HCT116 (cell line): ENCODE measurements at regions not wholly inside any gene's neighbourhood (a gene's known extent, or its start where the extent isn't known, plus 50 kb on each side); places are given as distances from the start of the nearest gene placed in this dataset.

Experiments used
- ATAC-seq: fragments of 200-7000 bp; cut with Tn5 transposase; 2 replicates; pipeline ENCODE4 v1.9.1; 2020; ENCODE audit warnings: mild to moderate bottlenecking, moderate library complexity
- BruUV-seq: library from RNA; stranded (reverse); fragments of 400-500 nt; replicated peaks from 2 replicates; lab custom pipeline; 2021; lab: Mats Ljungman, UMichigan
- CTCF ChIA-PET: fragments of 300-600 bp; sonication (Branson Sonifier 250); formaldehyde crosslinking; loops from one replicate; lab custom pipeline; 2021; ENCODE audit warnings: antibody characterized with exemption; lab: Charles Lee
- POLR2A ChIA-PET: fragments of 300-600, 350-600 bp; sonication (Branson Sonifier 250); formaldehyde crosslinking; loops from one replicate; lab custom pipeline; 2021; ENCODE audit warnings: antibody characterized with exemption; lab: Charles Lee
- RAD21 ChIA-PET, 2 experiments: fragments of 300-600 bp; sonication (Branson Sonifier 250); formaldehyde crosslinking; loops; one replicate each; lab custom pipeline; 2023; ENCODE audit warnings: low total read pairs in 2 of 2; ENCODE audit not compliant: uncharacterized antibody in 2 of 2, unreplicated experiment in 2 of 2, low non-redundant PET in 1 of 2; lab: Charles Lee
- DNase-seq: peaks from one replicate; pipeline ENCODE4 v3.0.0-alpha.2; 2010; ENCODE audit warnings: low read depth, low spot score
- H2AFZ ChIP-seq: fragments of 200-600 bp; shearing (Covaris generic), sonication (generic); 2 replicates; pipeline ENCODE4 v1.6.1; 2017; ENCODE audit warnings: low read depth, mixed run types, mixed read lengths, antibody characterized with exemption, low read length; ENCODE audit not compliant: poor library complexity, severe bottlenecking
- H3K27ac ChIP-seq: 2 replicates; pipeline ENCODE4 v1.5.1; 2012; ENCODE audit warnings: low read depth, low read length
- H3K27me3 ChIP-seq: fragments of 200-600 bp; sonication (generic); 2 replicates; pipeline ENCODE4 v1.6.1; 2016; ENCODE audit warnings: mixed run types, low read length, mixed read lengths; ENCODE audit not compliant: insufficient read depth
- H3K36me3 ChIP-seq, 2 experiments: fragments of 200-500 bp in 1 of 2; fragments of 200-600 bp in 1 of 2; sonication (Bioruptor generic) in 1 of 2; sonication (generic) in 1 of 2; 2 replicates each; pipeline versions ENCODE4 v1.5.1 to v1.6.1; 2014 to 2016; ENCODE audit warnings: low read length in 2 of 2, inconsistent platforms in 1 of 2, mixed read lengths in 1 of 2, mixed run types in 1 of 2; ENCODE audit not compliant: insufficient read depth in 2 of 2, control insufficient read depth in 1 of 2
- H3K4me1 ChIP-seq, 2 experiments: fragments of 200-600 bp in 1 of 2; sonication (generic) in 1 of 2; 2 replicates each; pipeline versions ENCODE4 v1.5.1 to v1.6.1; 2012 to 2017; ENCODE audit warnings: low read length in 2 of 2, inconsistent platforms in 1 of 2, mild to moderate bottlenecking in 1 of 2, mixed read lengths in 1 of 2, mixed run types in 1 of 2, moderate library complexity in 1 of 2; ENCODE audit not compliant: insufficient read depth in 2 of 2, control insufficient read depth in 1 of 2
- H3K4me2 ChIP-seq: fragments of 200-600 bp; sonication (generic); 2 replicates; pipeline ENCODE4 v1.6.1; 2017; ENCODE audit warnings: mixed run types, low read length, mixed read lengths
- H3K4me3 ChIP-seq, 2 experiments: fragments of 200-600 bp in 1 of 2; sonication (generic) in 1 of 2; replicated peaks in 1 of 2; 2 replicates each; pipeline ENCODE4 v1.5.1; 2011 to 2016; ENCODE audit warnings: low read length in 2 of 2, control low read depth in 1 of 2, low read depth in 1 of 2, mild to moderate bottlenecking in 1 of 2, mixed read lengths in 1 of 2, mixed run types in 1 of 2
- H3K79me2 ChIP-seq: fragments of 200-600 bp; sonication (generic); 2 replicates; pipeline ENCODE4 v1.6.1; 2017; ENCODE audit warnings: mild to moderate bottlenecking, mixed run types, low read length, moderate library complexity, mixed read lengths; ENCODE audit not compliant: insufficient read depth
- H3K9ac ChIP-seq: fragments of 200-600 bp; sonication (generic); 2 replicates; pipeline ENCODE4 v1.6.1; 2016; ENCODE audit warnings: low read length, mixed read lengths
- H3K9me2 ChIP-seq: fragments of 200-600 bp; sonication (generic), shearing (Covaris generic); 2 replicates; pipeline ENCODE4 v1.6.1; 2017; ENCODE audit warnings: mixed run types, mild to moderate bottlenecking, moderate library complexity; ENCODE audit not compliant: insufficient read depth
- H3K9me3 ChIP-seq, 2 experiments: fragments of 200-500 bp in 1 of 2; fragments of 200-600 bp in 1 of 2; sonication (Bioruptor generic) in 1 of 2; sonication (generic) in 1 of 2; 2 replicates each; pipeline ENCODE4 v1.6.1; 2014 to 2017; ENCODE audit warnings: low read length in 2 of 2, mixed read lengths in 2 of 2, inconsistent platforms in 1 of 2, low read depth in 1 of 2, mild to moderate bottlenecking in 1 of 2, mixed run types in 1 of 2, moderate library complexity in 1 of 2; ENCODE audit not compliant: control insufficient read depth in 1 of 2, insufficient read depth in 1 of 2
- H4K20me1 ChIP-seq: fragments of 200-600 bp; sonication (generic), shearing (Covaris generic); 2 replicates; pipeline ENCODE4 v1.6.1; 2017; ENCODE audit warnings: mixed run types, mild to moderate bottlenecking, moderate library complexity; ENCODE audit not compliant: insufficient read depth
- CBX3 ChIP-seq: IDR thresholded peaks from 2 replicates; pipeline ENCODE4 v1.6.1; 2012; ENCODE audit warnings: low read depth
- CEBPB ChIP-seq: IDR thresholded peaks from 2 replicates; pipeline ENCODE4 v1.6.1; 2012; ENCODE audit warnings: low read depth
- EGR1 ChIP-seq: IDR thresholded peaks from 2 replicates; pipeline ENCODE4 v1.6.1; 2012; ENCODE audit warnings: low read depth
- ELF1 ChIP-seq: IDR thresholded peaks from 2 replicates; pipeline ENCODE4 v1.6.1; 2012; ENCODE audit warnings: low read depth, borderline replicate concordance
- EZH2 ChIP-seq: fragments of 200-600 bp; sonication (generic); IDR thresholded peaks from 2 replicates; pipeline ENCODE4 v1.6.1; 2017; ENCODE audit warnings: antibody characterized with exemption, mixed run types
- EZH2phosphoT487 ChIP-seq: fragments of 200-600 bp; IDR thresholded peaks from 2 replicates; pipeline ENCODE4 v1.6.1; 2018; ENCODE audit warnings: antibody characterized with exemption, borderline replicate concordance
- FOSL1 ChIP-seq: IDR thresholded peaks from 2 replicates; pipeline ENCODE4 v1.6.1; 2012; ENCODE audit warnings: low read depth
- POLR2A ChIP-seq: IDR thresholded peaks from 2 replicates; pipeline ENCODE4 v1.7.0; 2011; ENCODE audit warnings: borderline replicate concordance; ENCODE audit not compliant: insufficient read depth, insufficient read length; ENCODE audit errors: extremely low read depth
- POLR2AphosphoS5 ChIP-seq: IDR thresholded peaks from 2 replicates; pipeline ENCODE4 v1.6.1; 2011; ENCODE audit warnings: mild to moderate bottlenecking, low read depth, low read length, moderate library complexity
- RAD21 ChIP-seq: IDR thresholded peaks from 2 replicates; pipeline ENCODE4 v1.6.1; 2012; ENCODE audit warnings: low read depth, mild to moderate bottlenecking
- SP1 ChIP-seq: IDR thresholded peaks from 2 replicates; pipeline ENCODE4 v1.6.1; 2012; ENCODE audit warnings: low read depth
- SRF ChIP-seq: IDR thresholded peaks from 2 replicates; pipeline ENCODE4 v1.6.1; 2012; ENCODE audit warnings: low read depth
- TCF7L2 ChIP-seq: IDR thresholded peaks from 2 replicates; pipeline ENCODE4 v1.7.0; 2011; ENCODE audit warnings: borderline replicate concordance, inconsistent platforms; ENCODE audit not compliant: insufficient read depth, insufficient read length; ENCODE audit errors: extremely low read depth
- YY1 ChIP-seq: IDR thresholded peaks from 2 replicates; pipeline ENCODE4 v1.6.1; 2011; ENCODE audit warnings: low read length, low read depth, moderate library complexity, mild to moderate bottlenecking; ENCODE audit not compliant: insufficient replicate concordance; ENCODE audit errors: extremely low read depth
- ZFX ChIP-seq: fragments of 450-650 bp; IDR thresholded peaks from 2 replicates; pipeline ENCODE4 v1.6.1; 2017
- ZNF274 ChIP-seq: fragments of 200-500 bp; sonication (Bioruptor generic); IDR thresholded peaks from 2 replicates; pipeline ENCODE4 v1.6.1; 2014; ENCODE audit warnings: mild to moderate bottlenecking, low read depth, low read length, inconsistent platforms
- intact Hi-C: fragments of 100-400 bp; cut with micrococcal nuclease; formaldehyde crosslinking; loops from 2 replicates; pipeline ENCODE4 v1.10.0; 2022
- TF ChIP-seq, protein P1 (sequence below): IDR thresholded peaks from 2 replicates; pipeline ENCODE4 v1.6.1; 2012
- TF ChIP-seq, protein P2 (sequence below): IDR thresholded peaks from 2 replicates; pipeline ENCODE4 v1.6.1; 2011; ENCODE audit warnings: mild to moderate bottlenecking, low read length, moderate library complexity; ENCODE audit not compliant: insufficient replicate concordance; ENCODE audit errors: extremely low read depth

DNA sequence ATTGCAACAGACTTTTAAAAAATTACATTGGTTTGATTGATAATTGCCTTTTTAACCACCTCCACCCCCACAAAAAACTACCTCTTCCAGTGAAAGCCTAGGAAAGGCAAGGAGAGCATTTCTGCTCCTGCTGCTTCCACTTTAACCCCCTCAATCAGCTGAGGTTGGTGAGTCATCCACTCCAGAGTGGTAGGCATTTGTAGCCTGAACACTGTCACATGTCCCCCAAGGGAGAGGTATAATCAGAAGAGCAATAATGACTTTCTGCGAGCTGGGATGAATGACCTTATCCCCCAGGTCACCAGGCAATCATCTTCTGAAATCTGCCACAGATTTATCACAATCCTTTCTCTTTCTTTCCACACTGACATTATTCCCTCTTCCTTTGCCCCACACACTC lies 126.6 kb upstream of the CAMK1G start:
- intact Hi-C loops, result no loop called here
- POLR2A ChIA-PET, result no interaction called here
- H3K27me3 ChIP-seq, result peaks cover 19% of the 10 kb centered on the region
- no peak for ATAC-seq
- TF ChIP-seq POLR2AphosphoS5, result no peak
- no peak for TF ChIP-seq ELF1
- H3K27ac ChIP-seq, result no peak overlapping the region
- no peak overlapping the region for H3K9ac ChIP-seq
- DNase-seq, result no peak
- H3K4me2 ChIP-seq, result no peak overlapping the region
- no TSS peak for BruUV-seq
- H3K4me1 ChIP-seq, result no peaks in the 10 kb centered on the region
- no peaks in the 10 kb centered on the region for H3K36me3 ChIP-seq
- H4K20me1 ChIP-seq, result no peaks in the 10 kb centered on the region
- CTCF ChIA-PET, result no interaction called here
- H3K9me2 ChIP-seq, result no peaks in the 10 kb centered on the region
- no peaks in the 10 kb centered on the region for H3K79me2 ChIP-seq
- no peak overlapping the region for H2AFZ ChIP-seq
- peaks cover 0 to 11% of the 10 kb centered on the region in 2 experiments; a peak in 1 of 4 replicates for H3K9me3 ChIP-seq
- no peak overlapping the region for H3K4me3 ChIP-seq
- RAD21 ChIA-PET, result no interaction called here

DNA sequence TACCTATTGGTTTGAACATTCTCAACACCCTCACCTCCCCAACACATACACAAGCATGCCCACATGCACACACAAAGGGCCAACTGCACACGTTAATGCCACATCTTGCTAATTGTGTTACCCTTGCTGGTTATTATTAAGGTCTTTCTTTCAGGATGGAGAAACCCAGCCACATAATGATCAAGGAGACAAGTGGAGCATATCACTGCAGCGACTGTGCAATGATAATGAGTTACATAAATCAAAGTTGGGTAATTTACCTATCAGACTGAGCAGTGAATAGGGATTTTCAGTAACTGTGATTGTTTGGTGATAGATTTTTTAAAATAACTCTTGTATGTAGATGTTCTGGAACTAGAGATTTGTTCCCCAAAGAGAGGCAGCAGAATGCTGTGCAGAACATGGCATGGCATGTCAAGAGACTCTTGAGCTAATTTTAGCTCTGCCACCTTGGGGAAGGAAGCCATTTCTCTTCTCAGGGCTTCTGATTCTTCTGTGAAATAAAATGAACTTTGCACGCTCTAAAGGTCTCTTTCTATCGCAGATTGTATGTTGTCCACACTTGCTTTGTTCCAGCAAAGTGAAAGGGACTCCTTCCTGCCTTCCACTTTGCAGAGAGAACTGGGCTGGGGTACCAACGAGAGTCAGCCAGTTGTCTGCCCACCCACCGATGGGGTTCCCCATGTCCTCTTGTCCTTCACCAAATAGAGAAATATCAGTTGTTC lies 126.0 kb upstream of the CAMK1G start:
- no peaks in the 10 kb centered on the region for H3K9me2 ChIP-seq
- H3K4me1 ChIP-seq, result no peaks in the 10 kb centered on the region
- POLR2A ChIA-PET, result no interaction called here
- RAD21 ChIA-PET, result no interaction called here
- H2AFZ ChIP-seq, result no peak overlapping the region
- no peaks in the 10 kb centered on the region for H4K20me1 ChIP-seq
- no peak overlapping the region for H3K4me2 ChIP-seq
- TF ChIP-seq YY1 (no peak), POLR2AphosphoS5 (no peak), ZFX (no peak), SP1 (no peak), TCF7L2 (no peak), POLR2A (no peak), EZH2 (no peak), EZH2phosphoT487 (no peak), FOSL1 (no peak), ZNF274 (no peak), SRF (no peak), RAD21 (no peak), CBX3 (no peak), ELF1 (no peak), EGR1 (no peak), CEBPB (no peak)
- TF ChIP-seq, protein P1, sequence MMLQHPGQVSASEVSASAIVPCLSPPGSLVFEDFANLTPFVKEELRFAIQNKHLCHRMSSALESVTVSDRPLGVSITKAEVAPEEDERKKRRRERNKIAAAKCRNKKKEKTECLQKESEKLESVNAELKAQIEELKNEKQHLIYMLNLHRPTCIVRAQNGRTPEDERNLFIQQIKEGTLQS, result no peak
- TF ChIP-seq, protein P2, sequence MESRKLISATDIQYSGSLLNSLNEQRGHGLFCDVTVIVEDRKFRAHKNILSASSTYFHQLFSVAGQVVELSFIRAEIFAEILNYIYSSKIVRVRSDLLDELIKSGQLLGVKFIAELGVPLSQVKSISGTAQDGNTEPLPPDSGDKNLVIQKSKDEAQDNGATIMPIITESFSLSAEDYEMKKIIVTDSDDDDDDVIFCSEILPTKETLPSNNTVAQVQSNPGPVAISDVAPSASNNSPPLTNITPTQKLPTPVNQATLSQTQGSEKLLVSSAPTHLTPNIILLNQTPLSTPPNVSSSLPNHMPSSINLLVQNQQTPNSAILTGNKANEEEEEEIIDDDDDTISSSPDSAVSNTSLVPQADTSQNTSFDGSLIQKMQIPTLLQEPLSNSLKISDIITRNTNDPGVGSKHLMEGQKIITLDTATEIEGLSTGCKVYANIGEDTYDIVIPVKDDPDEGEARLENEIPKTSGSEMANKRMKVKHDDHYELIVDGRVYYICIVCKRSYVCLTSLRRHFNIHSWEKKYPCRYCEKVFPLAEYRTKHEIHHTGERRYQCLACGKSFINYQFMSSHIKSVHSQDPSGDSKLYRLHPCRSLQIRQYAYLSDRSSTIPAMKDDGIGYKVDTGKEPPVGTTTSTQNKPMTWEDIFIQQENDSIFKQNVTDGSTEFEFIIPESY, result no peak
- TF ChIP-seq, all 23 proteins: peak for 0
- no peak for ATAC-seq
- Histone ChIP-seq H3K36me3 (no peaks in the 10 kb centered on the region), H3K9me3 (peaks cover 0 to 12% of the 10 kb centered on the region in 2 experiments; a peak in 1 of 4 replicates), H3K27ac (no peak overlapping the region), H3K9ac (no peak overlapping the region), H3K27me3 (peaks cover 19% of the 10 kb centered on the region), H3K4me3 (no peak overlapping the region), H3K79me2 (no peaks in the 10 kb centered on the region)
- CTCF ChIA-PET, result no interaction called here
- intact Hi-C loops, result no loop called here
- DNase-seq, result no peak
- no TSS peak for BruUV-seq
